OCI-LY1 (cell line): ENCODE measurements at regions not wholly inside any gene's neighbourhood (a gene's known extent, or its start where the extent isn't known, plus 50 kb on each side); places are given as distances from the start of the nearest gene placed in this dataset.

ENCODE experiments used
- EZH2 ChIP-seq: fragments of 200-600 bp; sonication (generic), shearing (Covaris generic); IDR thresholded peaks from 2 replicates; pipeline ENCODE4 v1.8.0; 2017; ENCODE audit warnings: borderline replicate concordance, mixed run types, mild to moderate bottlenecking, antibody characterized with exemption, low read length, moderate library complexity, mixed read lengths
- TF ChIP-seq, protein P1 (sequence below): fragments of 200-600 bp; sonication (generic), shearing (Covaris generic); IDR thresholded peaks from 2 replicates; pipeline ENCODE4 v1.5.1; 2017; ENCODE audit warnings: mild to moderate bottlenecking, antibody characterized with exemption, low read length, moderate library complexity, mixed read lengths

- TF ChIP-seq, protein P1, sequence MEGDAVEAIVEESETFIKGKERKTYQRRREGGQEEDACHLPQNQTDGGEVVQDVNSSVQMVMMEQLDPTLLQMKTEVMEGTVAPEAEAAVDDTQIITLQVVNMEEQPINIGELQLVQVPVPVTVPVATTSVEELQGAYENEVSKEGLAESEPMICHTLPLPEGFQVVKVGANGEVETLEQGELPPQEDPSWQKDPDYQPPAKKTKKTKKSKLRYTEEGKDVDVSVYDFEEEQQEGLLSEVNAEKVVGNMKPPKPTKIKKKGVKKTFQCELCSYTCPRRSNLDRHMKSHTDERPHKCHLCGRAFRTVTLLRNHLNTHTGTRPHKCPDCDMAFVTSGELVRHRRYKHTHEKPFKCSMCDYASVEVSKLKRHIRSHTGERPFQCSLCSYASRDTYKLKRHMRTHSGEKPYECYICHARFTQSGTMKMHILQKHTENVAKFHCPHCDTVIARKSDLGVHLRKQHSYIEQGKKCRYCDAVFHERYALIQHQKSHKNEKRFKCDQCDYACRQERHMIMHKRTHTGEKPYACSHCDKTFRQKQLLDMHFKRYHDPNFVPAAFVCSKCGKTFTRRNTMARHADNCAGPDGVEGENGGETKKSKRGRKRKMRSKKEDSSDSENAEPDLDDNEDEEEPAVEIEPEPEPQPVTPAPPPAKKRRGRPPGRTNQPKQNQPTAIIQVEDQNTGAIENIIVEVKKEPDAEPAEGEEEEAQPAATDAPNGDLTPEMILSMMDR = no peak
- no peak for TF ChIP-seq EZH2
Measured at GRCh38 chr11:8339592-8340022, 75.9 kb upstream of the LMO1 start.
